ENCODE measurements at regions not wholly inside any gene's neighbourhood (a gene's known extent, or its start where the extent isn't known, plus 50 kb on each side); places are given as distances from the start of the nearest gene placed in this dataset.

DNA sequence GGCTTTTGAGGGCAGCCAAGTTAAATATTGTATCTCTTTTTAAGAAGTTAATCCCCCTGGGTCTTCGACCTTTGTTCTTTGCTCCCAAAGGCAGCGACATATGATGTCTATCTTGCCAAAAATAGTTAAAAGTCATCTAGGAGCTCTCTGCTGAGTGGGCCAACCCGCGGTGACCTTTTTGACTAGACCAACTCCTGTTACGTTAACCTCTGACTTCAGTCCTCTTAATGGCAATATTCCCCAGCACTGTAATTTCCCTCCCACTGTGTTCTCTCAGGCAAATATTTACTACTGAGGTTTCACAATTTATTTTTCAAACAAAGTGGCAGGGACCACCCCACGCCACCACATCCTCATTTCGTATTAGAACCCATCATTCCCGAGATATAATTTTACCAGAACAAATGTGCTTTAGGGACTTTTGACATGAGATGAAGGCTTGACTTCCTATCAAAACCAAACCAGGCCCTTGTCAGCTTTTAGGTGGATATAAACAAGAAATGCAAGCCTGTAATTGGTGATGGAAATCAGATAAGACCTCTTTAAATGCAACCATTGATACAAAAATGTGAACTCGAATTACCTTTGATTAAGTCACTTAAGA, 764.7 kb downstream of the SATB2 start:
- TF ChIP-seq EZH2 (IDR thresholded peaks at IDR 0.05; ENCODE audit: borderline replicate concordance, low read depth, low read length, severe bottlenecking) (no peak), JUN (IDR thresholded peaks at IDR 0.05; ENCODE audit: borderline replicate concordance, insufficient read depth, insufficient read length, low read depth) (no peak), POLR2A (IDR thresholded peaks at IDR 0.05; ENCODE audit: low read depth, low read length) (no peak)
- TF ChIP-seq, protein P1, sequence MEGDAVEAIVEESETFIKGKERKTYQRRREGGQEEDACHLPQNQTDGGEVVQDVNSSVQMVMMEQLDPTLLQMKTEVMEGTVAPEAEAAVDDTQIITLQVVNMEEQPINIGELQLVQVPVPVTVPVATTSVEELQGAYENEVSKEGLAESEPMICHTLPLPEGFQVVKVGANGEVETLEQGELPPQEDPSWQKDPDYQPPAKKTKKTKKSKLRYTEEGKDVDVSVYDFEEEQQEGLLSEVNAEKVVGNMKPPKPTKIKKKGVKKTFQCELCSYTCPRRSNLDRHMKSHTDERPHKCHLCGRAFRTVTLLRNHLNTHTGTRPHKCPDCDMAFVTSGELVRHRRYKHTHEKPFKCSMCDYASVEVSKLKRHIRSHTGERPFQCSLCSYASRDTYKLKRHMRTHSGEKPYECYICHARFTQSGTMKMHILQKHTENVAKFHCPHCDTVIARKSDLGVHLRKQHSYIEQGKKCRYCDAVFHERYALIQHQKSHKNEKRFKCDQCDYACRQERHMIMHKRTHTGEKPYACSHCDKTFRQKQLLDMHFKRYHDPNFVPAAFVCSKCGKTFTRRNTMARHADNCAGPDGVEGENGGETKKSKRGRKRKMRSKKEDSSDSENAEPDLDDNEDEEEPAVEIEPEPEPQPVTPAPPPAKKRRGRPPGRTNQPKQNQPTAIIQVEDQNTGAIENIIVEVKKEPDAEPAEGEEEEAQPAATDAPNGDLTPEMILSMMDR (IDR thresholded peaks at IDR 0.05; ENCODE audit: extremely low read depth in 1 of 2, insufficient read depth in 1 of 2, low read depth in 1 of 2, low read length in 2 of 2): no peak
